ENCODE measurements at regions not wholly inside any gene's neighbourhood (a gene's known extent, or its start where the extent isn't known, plus 50 kb on each side); places are given as distances from the start of the nearest gene placed in this dataset.

DNA sequence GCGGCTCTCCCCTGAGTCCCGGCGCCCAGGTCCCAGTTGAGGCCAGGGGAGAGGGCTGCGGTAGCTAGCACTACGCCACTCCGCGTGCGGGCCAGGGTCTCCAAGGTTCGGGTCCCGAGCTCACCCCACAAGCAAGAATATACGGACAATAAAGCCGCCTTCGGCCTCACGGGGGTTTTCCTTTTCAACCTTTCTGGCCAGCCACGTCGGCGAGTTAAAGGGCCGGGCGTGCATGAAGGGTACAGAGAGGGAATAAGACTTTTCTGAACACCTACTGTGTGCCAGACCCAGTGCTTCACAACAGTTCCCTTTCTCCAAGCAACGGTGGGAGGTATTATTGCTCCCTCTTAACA is 138.5 kb upstream of the ZIC3 start:
- TF ChIP-seq CTCF (IDR thresholded peaks at IDR 0.05 in 2 of 3, conservative IDR thresholded peaks at IDR 0.05 in 1 of 3; ENCODE audit: control insufficient read depth in 2 of 3, extremely low read depth in 1 of 3, insufficient read depth in 1 of 3, low read depth in 3 of 3, low read length in 3 of 3) (no peak), SMC3 (IDR thresholded peaks at IDR 0.05; ENCODE audit: borderline replicate concordance, low read length) (no peak), POLR2A (IDR thresholded peaks at IDR 0.05; ENCODE audit: low read depth, low read length) (no peak)
